WTC11 (cell line): ENCODE measurements at regions not wholly inside any gene's neighbourhood (a gene's known extent, or its start where the extent isn't known, plus 50 kb on each side); places are given as distances from the start of the nearest gene placed in this dataset.

Source experiments
- ATAC-seq: fragments of 200-7000 bp; cut with Tn5 transposase; 2 replicates; pipeline ENCODE4 v1.10.0; 2021; ENCODE audit warnings: mild to moderate bottlenecking, moderate library complexity
- CTCF ChIA-PET: fragments of 300-600 bp; sonication (Branson Sonifier 250); formaldehyde crosslinking; loops from one replicate; lab custom pipeline; 2021; ENCODE audit warnings: antibody characterized with exemption; lab: Charles Lee
- POLR2A ChIA-PET: fragments of 350-600 bp; sonication (Branson Sonifier 250); formaldehyde crosslinking; loops from one replicate; lab custom pipeline; 2021; ENCODE audit warnings: antibody characterized with exemption; lab: Charles Lee
- DNase-seq: peaks from one replicate; pipeline ENCODE4 v3.0.0; 2021; ENCODE audit warnings: low spot score
- H3K27ac Mint-ChIP-seq: 2 replicates; pipeline ENCODE4 v1.8.0; 2021; ENCODE audit warnings: mixed read lengths
- H3K27me3 Mint-ChIP-seq: 2 replicates; pipeline ENCODE4 v1.8.0; 2021; ENCODE audit warnings: low read depth, mild to moderate bottlenecking, moderate library complexity, mixed read lengths
- H3K36me3 Mint-ChIP-seq: 2 replicates; pipeline ENCODE4 v1.8.0; 2021; ENCODE audit warnings: mixed read lengths
- H3K4me1 Mint-ChIP-seq: 2 replicates; pipeline ENCODE4 v1.8.0; 2022; ENCODE audit warnings: mixed read lengths
- H3K4me3 Mint-ChIP-seq: 2 replicates; pipeline ENCODE4 v1.8.0; 2021; ENCODE audit warnings: mild to moderate bottlenecking, moderate library complexity, mixed read lengths
- H3K9me3 Mint-ChIP-seq: 2 replicates; pipeline ENCODE4 v1.8.0; 2021; ENCODE audit warnings: mixed read lengths
- ESRRA ChIP-seq: sonication (generic); formaldehyde crosslinking; IDR thresholded peaks from 2 replicates; pipeline ENCODE4 v1.8.1; 2022; ENCODE audit warnings: mild to moderate bottlenecking, missing genetic modification reagents, borderline replicate concordance
- ETV6 ChIP-seq: sonication (generic); formaldehyde crosslinking; IDR thresholded peaks from 2 replicates; pipeline ENCODE4 v1.8.1; 2022; ENCODE audit warnings: mild to moderate bottlenecking, missing genetic modification reagents
- GABPB1 ChIP-seq: sonication (generic); formaldehyde crosslinking; IDR thresholded peaks from 2 replicates; pipeline ENCODE4 v1.8.1; 2023; ENCODE audit warnings: mild to moderate bottlenecking, missing genetic modification reagents
- KAT7 ChIP-seq: sonication (generic); formaldehyde crosslinking; IDR thresholded peaks from 2 replicates; pipeline ENCODE4 v1.8.1; 2023; ENCODE audit warnings: missing genetic modification reagents, mild to moderate bottlenecking, borderline replicate concordance
- MYBL2 ChIP-seq: sonication (generic); formaldehyde crosslinking; IDR thresholded peaks from 2 replicates; pipeline ENCODE4 v1.8.1; 2023; ENCODE audit warnings: mild to moderate bottlenecking, moderate library complexity, missing genetic modification reagents
- OVOL2 ChIP-seq: fragments of 250-450 bp; sonication (Bioruptor Pico); IDR thresholded peaks from 2 replicates; pipeline ENCODE4 v1.9.0; 2021; ENCODE audit warnings: mild to moderate bottlenecking, borderline replicate concordance
- PRRX2 ChIP-seq: fragments of 250-450 bp; sonication (Bioruptor Pico); IDR thresholded peaks from 2 replicates; pipeline ENCODE4 v1.8.0; 2021; ENCODE audit warnings: mild to moderate bottlenecking
- SMAD3 ChIP-seq: sonication (generic); formaldehyde crosslinking; IDR thresholded peaks from 2 replicates; pipeline ENCODE4 v1.8.0; 2022; ENCODE audit warnings: missing genetic modification reagents, mild to moderate bottlenecking, borderline replicate concordance
- SP1 ChIP-seq: sonication (generic); formaldehyde crosslinking; conservative IDR thresholded peaks from 2 replicates; pipeline ENCODE4 v1.8.1; 2022; ENCODE audit warnings: missing genetic modification reagents
- TEAD1 ChIP-seq: sonication (generic); formaldehyde crosslinking; IDR thresholded peaks from 2 replicates; pipeline ENCODE4 v1.8.0; 2022; ENCODE audit warnings: mild to moderate bottlenecking, missing genetic modification reagents
- TP53 ChIP-seq: sonication (generic); formaldehyde crosslinking; IDR thresholded peaks from 2 replicates; pipeline ENCODE4 v1.8.1; 2023; ENCODE audit warnings: mild to moderate bottlenecking, missing genetic modification reagents
- ZBTB21 ChIP-seq: sonication (generic); formaldehyde crosslinking; IDR thresholded peaks from 2 replicates; pipeline ENCODE4 v1.8.1; 2023; ENCODE audit warnings: mild to moderate bottlenecking, missing genetic modification reagents, borderline replicate concordance
- ZNF138 ChIP-seq: sonication (generic); formaldehyde crosslinking; conservative IDR thresholded peaks from 2 replicates; pipeline ENCODE4 v1.8.1; 2022; ENCODE audit warnings: mild to moderate bottlenecking, moderate library complexity, missing genetic modification reagents
- ZNF232 ChIP-seq: sonication (generic); formaldehyde crosslinking; IDR thresholded peaks from 2 replicates; pipeline ENCODE4 v1.8.0; 2022; ENCODE audit warnings: mild to moderate bottlenecking, missing genetic modification reagents
- ZNF423 ChIP-seq: fragments of 250-450 bp; sonication (Bioruptor Pico); IDR thresholded peaks from 2 replicates; pipeline ENCODE4 v2.1.2; 2022; ENCODE audit warnings: mild to moderate bottlenecking, moderate library complexity
- ZNF425 ChIP-seq: fragments of 250-450 bp; sonication (Bioruptor Pico); conservative IDR thresholded peaks from 2 replicates; pipeline ENCODE4 v1.9.0; 2021; ENCODE audit warnings: mild to moderate bottlenecking
- ZNF671 ChIP-seq: fragments of 250-450 bp; sonication (Bioruptor Pico); IDR thresholded peaks from 2 replicates; pipeline ENCODE4 v1.8.0; 2021; ENCODE audit warnings: mild to moderate bottlenecking
- TF ChIP-seq, protein P1 (sequence below): sonication (generic); formaldehyde crosslinking; conservative IDR thresholded peaks from 2 replicates; pipeline ENCODE4 v1.8.1; 2022; ENCODE audit warnings: mild to moderate bottlenecking, missing genetic modification reagents
- TF ChIP-seq, protein P2 (sequence below): sonication (generic); formaldehyde crosslinking; IDR thresholded peaks from 2 replicates; pipeline ENCODE4 v1.8.0; 2023; ENCODE audit warnings: missing genetic modification reagents
- TF ChIP-seq, protein P3 (sequence below): fragments of 200-600 bp; IDR thresholded peaks from 2 replicates; pipeline ENCODE4 v1.8.0; 2022; ENCODE audit warnings: antibody characterized with exemption
- TF ChIP-seq, protein P4 (sequence below): sonication (generic); formaldehyde crosslinking; IDR thresholded peaks from 2 replicates; pipeline ENCODE4 v1.8.0; 2023; ENCODE audit warnings: missing genetic modification reagents, mild to moderate bottlenecking, borderline replicate concordance
- TF ChIP-seq, protein P5 (sequence below): fragments of 250-450 bp; sonication (Bioruptor Pico); IDR thresholded peaks from 2 replicates; pipeline ENCODE4 v2.1.2; 2022; ENCODE audit warnings: mild to moderate bottlenecking, moderate library complexity
- TF ChIP-seq, protein P6 (sequence below): sonication (generic); formaldehyde crosslinking; IDR thresholded peaks from 2 replicates; pipeline ENCODE4 v1.8.0; 2022; ENCODE audit warnings: mild to moderate bottlenecking, missing genetic modification reagents

- no peak for ATAC-seq
- no peak for TF ChIP-seq KAT7 (CRISPR knock-in tag)
- TF ChIP-seq, protein P1, sequence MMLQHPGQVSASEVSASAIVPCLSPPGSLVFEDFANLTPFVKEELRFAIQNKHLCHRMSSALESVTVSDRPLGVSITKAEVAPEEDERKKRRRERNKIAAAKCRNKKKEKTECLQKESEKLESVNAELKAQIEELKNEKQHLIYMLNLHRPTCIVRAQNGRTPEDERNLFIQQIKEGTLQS = no peak
- no peak for TF ChIP-seq ZNF232 (CRISPR knock-in tag)
- ChIA-PET CTCF (interaction anchor here (1.9 kb wide), 1 partner anchor 69 kb away, joined by 8 read pairs; no protein-coding TSS in a partner anchor), POLR2A (no interaction called here)
- H3K36me3 Mint-ChIP-seq = no peaks in the 10 kb centered on the region
- H3K9me3 Mint-ChIP-seq = no peaks in the 10 kb centered on the region
- no peak overlapping the region for H3K27ac Mint-ChIP-seq
- H3K27me3 Mint-ChIP-seq = no peaks in the 10 kb centered on the region
- H3K4me1 Mint-ChIP-seq = peaks cover 15% of the 10 kb centered on the region
- no peak overlapping the region for H3K4me3 Mint-ChIP-seq
- no peak for DNase-seq
These were observed 83.1 kb upstream of the LINGO1 start for GRCh38 chr15:77715860-77716259.

GRCh38 chr15:77715051-77715450 is 82.3 kb upstream of the LINGO1 start:
- no peaks in the 10 kb centered on the region for H3K9me3 Mint-ChIP-seq
- H3K27me3 Mint-ChIP-seq = no peaks in the 10 kb centered on the region
- H3K4me1 Mint-ChIP-seq = peaks cover 15% of the 10 kb centered on the region
- no peak for DNase-seq
- no peak for TF ChIP-seq ESRRA (CRISPR knock-in tag)
- TF ChIP-seq GABPB1 (CRISPR knock-in tag) = no peak
- TF ChIP-seq ZNF425 (CRISPR knock-in tag) = no peak
- TF ChIP-seq, protein P2, sequence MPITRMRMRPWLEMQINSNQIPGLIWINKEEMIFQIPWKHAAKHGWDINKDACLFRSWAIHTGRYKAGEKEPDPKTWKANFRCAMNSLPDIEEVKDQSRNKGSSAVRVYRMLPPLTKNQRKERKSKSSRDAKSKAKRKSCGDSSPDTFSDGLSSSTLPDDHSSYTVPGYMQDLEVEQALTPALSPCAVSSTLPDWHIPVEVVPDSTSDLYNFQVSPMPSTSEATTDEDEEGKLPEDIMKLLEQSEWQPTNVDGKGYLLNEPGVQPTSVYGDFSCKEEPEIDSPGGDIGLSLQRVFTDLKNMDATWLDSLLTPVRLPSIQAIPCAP = no peak
- no peak for TF ChIP-seq ZNF138 (CRISPR knock-in tag)
- TF ChIP-seq OVOL2 (CRISPR knock-in tag) = no peak
- TF ChIP-seq, protein P3, sequence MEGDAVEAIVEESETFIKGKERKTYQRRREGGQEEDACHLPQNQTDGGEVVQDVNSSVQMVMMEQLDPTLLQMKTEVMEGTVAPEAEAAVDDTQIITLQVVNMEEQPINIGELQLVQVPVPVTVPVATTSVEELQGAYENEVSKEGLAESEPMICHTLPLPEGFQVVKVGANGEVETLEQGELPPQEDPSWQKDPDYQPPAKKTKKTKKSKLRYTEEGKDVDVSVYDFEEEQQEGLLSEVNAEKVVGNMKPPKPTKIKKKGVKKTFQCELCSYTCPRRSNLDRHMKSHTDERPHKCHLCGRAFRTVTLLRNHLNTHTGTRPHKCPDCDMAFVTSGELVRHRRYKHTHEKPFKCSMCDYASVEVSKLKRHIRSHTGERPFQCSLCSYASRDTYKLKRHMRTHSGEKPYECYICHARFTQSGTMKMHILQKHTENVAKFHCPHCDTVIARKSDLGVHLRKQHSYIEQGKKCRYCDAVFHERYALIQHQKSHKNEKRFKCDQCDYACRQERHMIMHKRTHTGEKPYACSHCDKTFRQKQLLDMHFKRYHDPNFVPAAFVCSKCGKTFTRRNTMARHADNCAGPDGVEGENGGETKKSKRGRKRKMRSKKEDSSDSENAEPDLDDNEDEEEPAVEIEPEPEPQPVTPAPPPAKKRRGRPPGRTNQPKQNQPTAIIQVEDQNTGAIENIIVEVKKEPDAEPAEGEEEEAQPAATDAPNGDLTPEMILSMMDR = no peak
- no peak for TF ChIP-seq TP53
- no peak for TF ChIP-seq SP1 (CRISPR knock-in tag)
- TF ChIP-seq, protein P4, sequence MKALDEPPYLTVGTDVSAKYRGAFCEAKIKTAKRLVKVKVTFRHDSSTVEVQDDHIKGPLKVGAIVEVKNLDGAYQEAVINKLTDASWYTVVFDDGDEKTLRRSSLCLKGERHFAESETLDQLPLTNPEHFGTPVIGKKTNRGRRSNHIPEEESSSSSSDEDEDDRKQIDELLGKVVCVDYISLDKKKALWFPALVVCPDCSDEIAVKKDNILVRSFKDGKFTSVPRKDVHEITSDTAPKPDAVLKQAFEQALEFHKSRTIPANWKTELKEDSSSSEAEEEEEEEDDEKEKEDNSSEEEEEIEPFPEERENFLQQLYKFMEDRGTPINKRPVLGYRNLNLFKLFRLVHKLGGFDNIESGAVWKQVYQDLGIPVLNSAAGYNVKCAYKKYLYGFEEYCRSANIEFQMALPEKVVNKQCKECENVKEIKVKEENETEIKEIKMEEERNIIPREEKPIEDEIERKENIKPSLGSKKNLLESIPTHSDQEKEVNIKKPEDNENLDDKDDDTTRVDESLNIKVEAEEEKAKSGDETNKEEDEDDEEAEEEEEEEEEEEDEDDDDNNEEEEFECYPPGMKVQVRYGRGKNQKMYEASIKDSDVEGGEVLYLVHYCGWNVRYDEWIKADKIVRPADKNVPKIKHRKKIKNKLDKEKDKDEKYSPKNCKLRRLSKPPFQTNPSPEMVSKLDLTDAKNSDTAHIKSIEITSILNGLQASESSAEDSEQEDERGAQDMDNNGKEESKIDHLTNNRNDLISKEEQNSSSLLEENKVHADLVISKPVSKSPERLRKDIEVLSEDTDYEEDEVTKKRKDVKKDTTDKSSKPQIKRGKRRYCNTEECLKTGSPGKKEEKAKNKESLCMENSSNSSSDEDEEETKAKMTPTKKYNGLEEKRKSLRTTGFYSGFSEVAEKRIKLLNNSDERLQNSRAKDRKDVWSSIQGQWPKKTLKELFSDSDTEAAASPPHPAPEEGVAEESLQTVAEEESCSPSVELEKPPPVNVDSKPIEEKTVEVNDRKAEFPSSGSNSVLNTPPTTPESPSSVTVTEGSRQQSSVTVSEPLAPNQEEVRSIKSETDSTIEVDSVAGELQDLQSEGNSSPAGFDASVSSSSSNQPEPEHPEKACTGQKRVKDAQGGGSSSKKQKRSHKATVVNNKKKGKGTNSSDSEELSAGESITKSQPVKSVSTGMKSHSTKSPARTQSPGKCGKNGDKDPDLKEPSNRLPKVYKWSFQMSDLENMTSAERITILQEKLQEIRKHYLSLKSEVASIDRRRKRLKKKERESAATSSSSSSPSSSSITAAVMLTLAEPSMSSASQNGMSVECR (CRISPR knock-in tag) = no peak
- no peak for TF ChIP-seq ZNF423 (CRISPR knock-in tag)
- no peak for TF ChIP-seq ETV6 (CRISPR knock-in tag)
- TF ChIP-seq SMAD3 (CRISPR knock-in tag) = no peak
- TF ChIP-seq MYBL2 = no peak
- TF ChIP-seq, protein P5, sequence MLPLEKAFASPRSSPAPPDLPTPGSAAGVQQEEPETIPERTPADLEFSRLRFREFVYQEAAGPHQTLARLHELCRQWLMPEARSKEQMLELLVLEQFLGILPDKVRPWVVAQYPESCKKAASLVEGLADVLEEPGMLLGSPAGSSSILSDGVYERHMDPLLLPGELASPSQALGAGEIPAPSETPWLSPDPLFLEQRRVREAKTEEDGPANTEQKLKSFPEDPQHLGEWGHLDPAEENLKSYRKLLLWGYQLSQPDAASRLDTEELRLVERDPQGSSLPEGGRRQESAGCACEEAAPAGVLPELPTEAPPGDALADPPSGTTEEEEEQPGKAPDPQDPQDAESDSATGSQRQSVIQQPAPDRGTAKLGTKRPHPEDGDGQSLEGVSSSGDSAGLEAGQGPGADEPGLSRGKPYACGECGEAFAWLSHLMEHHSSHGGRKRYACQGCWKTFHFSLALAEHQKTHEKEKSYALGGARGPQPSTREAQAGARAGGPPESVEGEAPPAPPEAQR (CRISPR knock-in tag) = no peak
- TF ChIP-seq, protein P6, sequence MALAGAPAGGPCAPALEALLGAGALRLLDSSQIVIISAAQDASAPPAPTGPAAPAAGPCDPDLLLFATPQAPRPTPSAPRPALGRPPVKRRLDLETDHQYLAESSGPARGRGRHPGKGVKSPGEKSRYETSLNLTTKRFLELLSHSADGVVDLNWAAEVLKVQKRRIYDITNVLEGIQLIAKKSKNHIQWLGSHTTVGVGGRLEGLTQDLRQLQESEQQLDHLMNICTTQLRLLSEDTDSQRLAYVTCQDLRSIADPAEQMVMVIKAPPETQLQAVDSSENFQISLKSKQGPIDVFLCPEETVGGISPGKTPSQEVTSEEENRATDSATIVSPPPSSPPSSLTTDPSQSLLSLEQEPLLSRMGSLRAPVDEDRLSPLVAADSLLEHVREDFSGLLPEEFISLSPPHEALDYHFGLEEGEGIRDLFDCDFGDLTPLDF (CRISPR knock-in tag) = no peak
- no peak for TF ChIP-seq TEAD1 (CRISPR knock-in tag)
- TF ChIP-seq ZNF671 (CRISPR knock-in tag) = no peak
- no peak for TF ChIP-seq ZBTB21 (CRISPR knock-in tag)
- TF ChIP-seq PRRX2 (CRISPR knock-in tag) = no peak
- TF ChIP-seq, all 79 proteins: peak for 0
- POLR2A ChIA-PET = no interaction called here
- Mint-ChIP-seq H3K36me3 (no peaks in the 10 kb centered on the region), H3K4me3 (no peak overlapping the region), H3K27ac (no peak overlapping the region)
- no peak for ATAC-seq
- CTCF ChIA-PET = interaction anchor here (1.9 kb wide), 1 partner anchor 69 kb away, joined by 8 read pairs; no protein-coding TSS in a partner anchor
